Activated naive CD8-positive, alpha-beta T cell (primary cell): ENCODE measurements at regions not wholly inside any gene's neighbourhood (a gene's known extent, or its start where the extent isn't known, plus 50 kb on each side); places are given as distances from the start of the nearest gene placed in this dataset.

Experiments
- H3K27ac Mint-ChIP-seq: one replicate; pipeline ENCODE4 v1.8.0; 2021; ENCODE audit warnings: mixed read lengths
- H3K27me3 Mint-ChIP-seq: one replicate; pipeline ENCODE4 v1.8.0; 2021; ENCODE audit warnings: mixed read lengths
- H3K36me3 Mint-ChIP-seq: one replicate; pipeline ENCODE4 v1.8.0; 2021; ENCODE audit warnings: mixed read lengths
- H3K4me1 Mint-ChIP-seq: one replicate; pipeline ENCODE4 v1.8.0; 2021; ENCODE audit warnings: low read depth, mixed read lengths
- H3K4me3 Mint-ChIP-seq: one replicate; pipeline ENCODE4 v1.8.0; 2021; ENCODE audit warnings: mild to moderate bottlenecking, mixed read lengths
- H3K9me3 Mint-ChIP-seq: one replicate; pipeline ENCODE4 v1.8.0; 2021; ENCODE audit warnings: low read depth, mixed read lengths

DNA sequence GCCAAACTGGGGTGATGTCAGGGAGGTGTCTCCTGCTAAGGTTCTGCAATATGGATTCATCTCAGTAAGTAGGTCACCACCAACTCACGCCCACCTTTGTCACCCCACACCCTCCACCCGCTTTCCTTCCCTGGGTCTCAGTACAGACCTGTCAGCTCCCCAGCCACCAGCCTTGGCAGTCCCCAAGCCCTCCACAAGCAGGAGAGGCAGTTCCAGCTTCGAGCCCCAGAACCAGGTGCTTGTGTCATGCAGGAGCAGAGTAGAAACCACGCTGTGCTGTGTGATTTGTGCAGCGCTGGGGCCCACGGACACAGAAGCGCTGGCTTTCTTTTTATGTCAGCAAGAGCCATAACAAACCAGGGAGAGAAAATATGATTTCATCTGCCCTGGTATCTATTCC, 89.0 kb upstream of the CDH4 start:
- no peak overlapping the region for H3K4me3 Mint-ChIP-seq
- H3K27ac Mint-ChIP-seq, result no peak overlapping the region

DNA sequence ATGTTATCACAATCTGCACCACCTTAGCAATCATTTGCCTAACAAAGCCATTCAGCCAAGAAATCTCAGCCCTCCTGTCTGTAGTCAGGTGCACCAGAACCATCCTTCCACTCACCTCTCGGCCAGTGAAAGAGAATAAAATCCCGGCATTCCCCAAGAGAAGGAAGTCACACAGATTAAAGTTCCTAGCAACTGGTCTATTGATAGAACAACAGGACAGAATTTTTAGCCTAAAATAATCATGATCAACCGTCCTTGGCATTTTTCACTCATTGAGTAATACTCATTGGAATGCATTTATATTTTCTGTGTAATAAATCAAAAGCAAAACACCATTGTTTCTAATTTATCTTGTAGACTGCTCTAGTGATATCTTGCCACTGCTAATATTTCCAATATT, 85.7 kb upstream of the CDH4 start:
- no peaks in the 10 kb centered on the region for H3K9me3 Mint-ChIP-seq
- peaks cover 15% of the 10 kb centered on the region for H3K4me1 Mint-ChIP-seq
- no peaks in the 10 kb centered on the region for H3K36me3 Mint-ChIP-seq
- peaks cover 7% of the 10 kb centered on the region for H3K27me3 Mint-ChIP-seq
- no peak overlapping the region for H3K27ac Mint-ChIP-seq
- H3K4me3 Mint-ChIP-seq, result no peak overlapping the region

More for the DNA sequence above, 89.0 kb upstream of the CDH4 start:
- H3K36me3 Mint-ChIP-seq, result no peaks in the 10 kb centered on the region
- peaks cover 5% of the 10 kb centered on the region for H3K27me3 Mint-ChIP-seq
- H3K4me1 Mint-ChIP-seq, result peaks cover 26% of the 10 kb centered on the region
- H3K9me3 Mint-ChIP-seq, result no peaks in the 10 kb centered on the region

DNA sequence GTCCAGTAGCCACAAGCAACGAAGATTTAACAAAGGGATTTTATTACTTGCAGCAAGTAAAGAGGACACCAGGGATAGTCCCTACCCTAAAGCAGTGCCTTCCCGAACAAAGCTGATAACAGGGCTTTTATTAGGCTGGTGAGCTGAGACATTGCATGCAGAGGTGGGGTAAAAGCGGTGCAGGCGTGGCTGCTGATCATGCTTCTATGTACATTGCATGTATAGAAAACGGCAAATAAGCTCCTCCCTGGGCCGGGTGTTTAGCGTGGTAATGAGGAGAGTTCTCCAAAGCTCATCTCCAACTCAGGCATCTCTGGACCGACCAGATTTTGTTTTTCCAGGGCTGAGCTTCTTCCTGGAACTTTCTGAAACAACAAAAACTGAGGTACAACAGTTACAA, 83.5 kb upstream of the CDH4 start:
- no peak overlapping the region for H3K27ac Mint-ChIP-seq

DNA sequence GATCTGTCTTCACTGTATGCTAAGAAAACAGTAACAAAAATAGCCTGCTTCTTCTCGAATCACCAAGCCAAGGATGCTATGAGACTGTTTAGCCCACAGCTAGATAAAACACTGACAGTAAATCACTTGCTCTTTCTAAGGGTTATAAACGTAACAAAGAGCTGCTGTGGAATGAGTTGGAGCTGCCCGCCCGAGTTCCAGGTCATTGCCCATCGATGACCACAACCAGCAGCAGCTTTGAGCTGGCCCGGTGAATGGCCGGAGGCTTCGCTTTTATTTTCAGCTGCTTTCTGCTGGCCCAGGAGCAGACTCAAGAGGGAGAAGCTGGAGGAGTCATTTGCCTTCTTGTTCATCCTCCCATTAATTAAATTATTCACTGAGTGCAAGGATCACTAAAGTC, 82.2 kb upstream of the CDH4 start:
- no peaks in the 10 kb centered on the region for H3K4me1 Mint-ChIP-seq
- H3K36me3 Mint-ChIP-seq, result no peaks in the 10 kb centered on the region
- H3K9me3 Mint-ChIP-seq, result no peaks in the 10 kb centered on the region
- no peak overlapping the region for H3K4me3 Mint-ChIP-seq
- peaks cover 9% of the 10 kb centered on the region for H3K27me3 Mint-ChIP-seq
- H3K27ac Mint-ChIP-seq, result no peak overlapping the region

More for the DNA sequence above, 83.5 kb upstream of the CDH4 start:
- H3K4me3 Mint-ChIP-seq, result no peak overlapping the region
- H3K4me1 Mint-ChIP-seq, result peaks cover 2% of the 10 kb centered on the region
- no peaks in the 10 kb centered on the region for H3K9me3 Mint-ChIP-seq
- H3K27me3 Mint-ChIP-seq, result peaks cover 9% of the 10 kb centered on the region
- H3K36me3 Mint-ChIP-seq, result no peaks in the 10 kb centered on the region

DNA sequence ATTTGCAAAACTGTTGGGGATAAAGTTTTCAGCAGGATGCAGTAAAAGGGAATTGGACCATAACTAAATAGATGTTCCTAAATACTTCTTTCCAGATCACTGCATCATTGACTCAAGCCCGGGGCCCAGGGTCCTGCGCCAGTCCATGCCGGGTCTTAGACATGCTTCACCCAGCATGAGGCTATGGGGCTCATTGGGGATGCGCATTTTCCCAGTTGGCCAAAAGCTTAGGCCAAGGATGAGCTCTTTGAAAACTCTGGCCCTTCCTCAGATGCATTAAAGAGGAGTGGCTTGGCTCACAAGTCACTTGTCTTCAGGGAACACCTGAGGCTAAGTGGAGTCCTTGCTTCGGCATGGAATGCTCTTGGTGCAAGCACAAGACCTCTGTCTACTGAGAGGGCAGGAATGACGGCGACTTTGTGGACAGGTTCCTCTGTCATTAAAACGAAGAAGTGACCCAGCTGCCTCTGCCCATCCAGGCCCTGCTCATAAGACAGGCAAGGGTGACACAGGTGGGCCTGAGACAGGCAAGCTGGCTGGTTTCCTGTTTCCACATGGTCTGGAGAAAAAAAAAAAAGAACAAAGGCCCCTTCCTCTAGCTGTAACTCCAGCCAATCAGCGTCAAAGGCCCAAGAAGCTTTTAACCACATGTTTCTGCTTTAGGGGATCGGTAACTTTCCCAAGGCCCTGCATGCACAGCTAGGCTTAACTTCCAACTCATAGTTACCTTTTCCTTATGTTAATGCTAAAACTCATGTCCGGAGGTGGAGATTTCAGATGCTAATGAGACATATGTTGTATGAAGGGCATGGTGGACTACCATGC, 81.4 kb upstream of the CDH4 start:
- Mint-ChIP-seq H3K27ac (no peak overlapping the region), H3K27me3 (peaks cover 9% of the 10 kb centered on the region), H3K9me3 (no peaks in the 10 kb centered on the region), H3K36me3 (no peaks in the 10 kb centered on the region), H3K4me1 (no peaks in the 10 kb centered on the region), H3K4me3 (no peak overlapping the region)

DNA sequence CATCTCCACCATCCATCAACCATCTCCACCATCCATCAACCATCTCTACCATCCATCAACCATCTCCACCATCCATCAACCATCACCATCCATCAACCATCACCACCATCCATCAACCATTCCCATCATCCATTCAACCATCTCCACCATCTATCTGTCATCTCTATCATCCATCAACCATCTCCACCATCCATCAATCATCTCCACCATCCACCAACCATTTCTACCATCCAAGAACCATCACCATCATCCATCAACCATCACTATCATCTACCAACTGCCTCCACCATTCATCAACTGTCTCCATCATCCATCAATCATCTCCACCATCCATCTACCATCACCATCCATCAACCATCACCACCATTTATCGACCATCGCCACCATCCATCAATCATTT, 78.8 kb upstream of the CDH4 start:
- Mint-ChIP-seq H3K27me3 (peaks cover 4% of the 10 kb centered on the region), H3K4me3 (no peak overlapping the region), H3K27ac (no peak overlapping the region), H3K36me3 (no peaks in the 10 kb centered on the region), H3K9me3 (no peaks in the 10 kb centered on the region), H3K4me1 (no peaks in the 10 kb centered on the region)

DNA sequence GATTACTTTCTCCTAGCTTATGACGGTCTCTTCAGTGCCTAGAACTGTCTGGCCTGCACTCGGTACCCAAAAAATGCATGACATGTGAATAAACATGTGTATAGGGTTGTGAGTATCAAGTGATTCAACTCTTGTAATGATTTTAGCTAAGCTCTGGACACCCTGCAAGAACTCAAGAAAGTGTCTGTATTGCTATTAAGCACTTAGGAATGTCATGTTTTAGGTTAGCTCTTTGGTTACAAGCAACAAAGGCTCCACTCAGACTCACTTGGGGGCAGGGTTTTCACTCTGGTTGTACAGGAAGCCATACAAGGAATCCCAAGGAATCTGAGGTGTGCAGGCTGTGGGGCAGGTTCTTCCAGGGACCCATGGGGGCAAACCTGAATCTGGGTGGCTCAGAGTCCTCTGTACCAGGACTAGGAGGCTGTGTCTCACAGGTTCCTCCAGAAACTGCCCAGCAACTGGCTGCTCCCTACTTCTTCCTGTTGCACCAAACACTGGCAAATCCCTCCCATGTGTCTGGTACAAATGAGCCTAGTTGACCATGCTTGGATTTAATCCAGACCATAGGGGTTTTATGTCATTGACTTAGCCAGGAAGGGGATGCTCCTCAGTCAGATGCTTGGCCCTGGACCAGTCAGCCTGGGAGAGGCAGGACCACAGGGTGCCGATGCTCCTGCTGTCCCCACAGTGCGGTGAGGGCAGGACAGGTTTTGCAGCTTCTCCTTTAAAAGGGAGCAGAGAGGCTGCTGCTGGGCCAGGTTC, 77.9 kb upstream of the CDH4 start:
- Mint-ChIP-seq H3K27me3 (peaks cover 4% of the 10 kb centered on the region), H3K4me3 (no peak overlapping the region), H3K36me3 (no peaks in the 10 kb centered on the region), H3K27ac (no peak overlapping the region), H3K4me1 (no peaks in the 10 kb centered on the region), H3K9me3 (no peaks in the 10 kb centered on the region)

DNA sequence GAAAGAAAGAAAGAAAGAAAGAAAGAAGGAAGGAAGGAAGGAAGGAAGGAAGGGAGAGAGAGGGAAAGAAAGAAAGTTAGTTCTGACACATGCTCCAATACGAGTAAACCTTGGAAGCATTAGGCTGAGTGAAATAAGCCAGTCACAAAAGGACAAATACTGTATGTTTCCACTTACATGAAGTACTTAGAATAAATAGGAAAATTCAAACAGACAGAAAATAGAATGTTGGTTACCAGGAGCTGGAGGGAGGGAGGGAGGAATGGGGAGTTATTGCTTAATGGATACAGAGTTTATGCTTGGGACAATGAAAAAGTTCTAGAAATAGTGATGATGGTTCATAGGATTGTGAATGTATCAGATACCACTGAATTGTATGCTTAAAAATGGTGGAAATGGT, 75.2 kb upstream of the CDH4 start:
- Mint-ChIP-seq H3K4me3 (no peak overlapping the region), H3K27me3 (no peaks in the 10 kb centered on the region), H3K27ac (no peak overlapping the region), H3K9me3 (no peaks in the 10 kb centered on the region), H3K4me1 (no peaks in the 10 kb centered on the region), H3K36me3 (no peaks in the 10 kb centered on the region)

DNA sequence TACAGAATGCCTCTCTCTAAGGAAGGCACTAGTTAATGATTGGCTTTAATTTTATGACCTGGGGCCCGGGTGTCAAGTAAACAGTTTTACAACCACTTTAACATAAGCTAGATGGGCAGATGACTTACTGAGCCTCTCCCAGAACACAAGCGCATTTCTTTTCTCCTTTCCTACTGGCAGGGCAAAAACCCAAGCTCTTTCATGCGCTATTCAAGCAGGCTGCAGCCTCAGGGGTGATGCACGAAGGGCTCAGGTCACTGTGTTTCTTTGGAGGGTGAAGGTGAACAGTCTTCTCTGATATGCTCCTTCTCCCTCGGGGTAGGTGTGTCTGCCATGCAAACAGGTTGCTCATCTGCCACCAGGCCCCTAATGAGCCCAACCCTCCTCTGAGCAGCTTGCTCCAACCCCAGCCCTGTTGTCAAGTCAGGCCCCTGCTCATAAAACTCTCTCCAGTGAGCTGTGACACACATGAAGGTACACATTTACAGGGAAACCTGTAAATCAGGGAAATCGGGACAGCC, 73.5 kb upstream of the CDH4 start:
- Mint-ChIP-seq H3K27ac (no peak overlapping the region), H3K27me3 (no peaks in the 10 kb centered on the region), H3K4me3 (no peak overlapping the region), H3K9me3 (no peaks in the 10 kb centered on the region), H3K4me1 (no peaks in the 10 kb centered on the region), H3K36me3 (no peaks in the 10 kb centered on the region)

DNA sequence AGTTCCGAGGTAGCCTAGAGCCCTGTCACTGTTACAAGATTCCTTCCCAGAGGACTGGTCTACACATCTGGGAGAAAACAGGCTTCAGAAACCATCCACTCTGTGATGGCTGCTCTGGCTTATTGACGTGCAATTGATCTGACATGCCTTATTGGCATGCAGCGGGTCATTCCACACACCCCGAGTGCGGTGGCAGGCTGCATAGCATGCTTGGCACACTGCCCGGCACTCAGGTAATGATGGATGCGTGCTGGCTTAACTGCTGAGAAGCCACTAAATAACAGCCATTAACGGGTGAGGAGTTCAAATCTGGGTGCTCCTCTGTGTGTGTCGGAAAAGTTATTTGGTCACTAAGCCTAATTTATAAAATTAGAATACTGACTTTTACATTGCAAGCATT, 67.9 kb upstream of the CDH4 start:
- H3K27ac Mint-ChIP-seq, result no peak overlapping the region
- H3K9me3 Mint-ChIP-seq, result no peaks in the 10 kb centered on the region
- no peaks in the 10 kb centered on the region for H3K4me1 Mint-ChIP-seq
- no peaks in the 10 kb centered on the region for H3K27me3 Mint-ChIP-seq
- no peak overlapping the region for H3K4me3 Mint-ChIP-seq
- H3K36me3 Mint-ChIP-seq, result no peaks in the 10 kb centered on the region

DNA sequence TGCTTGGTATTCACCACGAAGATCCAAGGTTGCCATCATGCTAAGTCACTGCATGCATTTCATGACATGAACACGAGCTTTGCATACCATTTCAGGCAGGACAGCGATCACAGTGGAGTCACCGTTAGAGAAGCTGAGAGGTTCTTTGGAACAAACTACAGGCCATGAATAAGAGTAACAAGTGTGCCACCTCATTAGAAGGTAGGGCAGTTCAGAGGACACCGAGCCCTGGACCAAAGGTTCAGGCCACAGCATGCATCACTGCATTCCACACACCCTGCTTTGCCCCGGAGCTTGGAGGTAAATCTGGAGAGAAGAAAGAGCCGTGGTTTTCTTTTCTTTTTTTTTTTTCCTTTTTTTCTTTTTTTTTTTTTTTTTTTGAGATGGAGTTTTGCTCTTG, 66.9 kb upstream of the CDH4 start:
- no peaks in the 10 kb centered on the region for H3K9me3 Mint-ChIP-seq
- no peak overlapping the region for H3K4me3 Mint-ChIP-seq
- no peaks in the 10 kb centered on the region for H3K27me3 Mint-ChIP-seq

DNA sequence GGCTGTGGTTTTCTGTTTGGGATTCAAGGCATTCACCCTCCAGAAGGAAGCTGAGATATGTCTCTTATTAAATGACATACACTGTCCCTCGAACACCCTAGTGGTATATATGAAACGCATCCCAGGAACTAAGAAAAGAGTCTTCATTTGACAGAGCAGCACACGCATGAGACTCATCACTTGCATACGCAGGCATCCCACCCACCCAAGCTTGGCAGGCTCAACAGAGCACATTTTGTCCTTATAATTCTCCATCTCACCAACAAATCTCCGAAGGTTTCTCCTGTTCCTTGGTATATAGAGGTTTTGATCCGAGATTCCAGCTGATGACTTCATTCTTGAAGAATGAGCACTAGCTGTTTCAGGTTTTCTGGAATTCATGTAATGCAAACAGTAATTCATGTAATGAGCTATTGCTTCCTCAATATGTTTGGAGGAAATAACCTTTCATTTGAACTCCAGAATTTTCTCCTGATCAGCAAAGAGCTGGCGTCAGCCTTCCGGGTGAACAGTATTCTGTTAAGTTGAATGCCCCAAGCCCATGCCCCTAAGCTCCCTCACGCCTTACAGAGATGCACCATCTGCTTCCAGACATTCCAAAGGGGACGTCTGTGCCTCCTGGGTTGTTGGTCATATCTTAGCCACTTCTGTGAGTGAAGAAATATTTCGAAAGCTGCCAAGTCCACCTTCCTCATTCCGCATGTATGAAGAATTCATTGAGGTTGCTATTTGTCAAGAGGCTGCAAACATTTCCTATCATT, 66.0 kb upstream of the CDH4 start:
- no peak overlapping the region for H3K27ac Mint-ChIP-seq
- H3K4me3 Mint-ChIP-seq, result no peak overlapping the region
- H3K4me1 Mint-ChIP-seq, result no peaks in the 10 kb centered on the region
- no peaks in the 10 kb centered on the region for H3K27me3 Mint-ChIP-seq
- no peaks in the 10 kb centered on the region for H3K36me3 Mint-ChIP-seq
- no peaks in the 10 kb centered on the region for H3K9me3 Mint-ChIP-seq

More for the DNA sequence above, 66.9 kb upstream of the CDH4 start:
- H3K27ac Mint-ChIP-seq, result no peak overlapping the region
- no peaks in the 10 kb centered on the region for H3K36me3 Mint-ChIP-seq
- H3K4me1 Mint-ChIP-seq, result no peaks in the 10 kb centered on the region

DNA sequence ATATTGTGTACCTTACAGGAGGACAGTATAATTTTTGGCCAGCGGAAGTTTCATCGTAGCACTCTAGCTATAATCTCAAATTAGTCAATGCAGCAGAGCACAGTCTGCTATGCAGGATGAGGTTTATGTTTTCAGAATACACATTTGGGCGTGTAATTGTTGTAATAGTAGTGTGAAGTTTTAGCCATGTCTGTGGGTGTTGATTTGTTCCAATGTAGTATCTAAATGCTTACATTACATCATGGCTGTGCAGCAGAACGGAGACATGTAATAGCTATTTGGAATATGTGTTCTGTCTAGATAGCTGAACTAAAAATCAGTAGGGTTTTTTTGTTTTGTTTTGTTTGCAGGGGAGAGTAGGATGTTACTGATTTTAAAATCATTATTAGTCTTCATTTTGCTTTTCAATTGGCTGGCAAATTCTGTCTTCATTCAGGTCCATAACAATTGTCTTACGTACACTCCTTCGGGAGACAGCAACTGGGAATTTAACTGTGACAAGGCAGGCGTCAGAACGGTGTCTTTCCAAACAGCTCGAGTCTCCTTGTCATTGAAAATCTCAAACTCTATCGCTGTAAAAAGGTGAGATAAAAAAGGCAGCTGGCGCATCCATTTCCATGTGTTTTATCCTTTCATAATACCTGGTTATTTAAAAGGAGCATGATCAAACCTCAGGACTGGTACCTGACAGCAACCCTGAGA, 65.1 kb upstream of the CDH4 start:
- no peak overlapping the region for H3K27ac Mint-ChIP-seq
- no peaks in the 10 kb centered on the region for H3K9me3 Mint-ChIP-seq
- H3K4me3 Mint-ChIP-seq, result no peak overlapping the region
- H3K4me1 Mint-ChIP-seq, result no peaks in the 10 kb centered on the region
- no peaks in the 10 kb centered on the region for H3K36me3 Mint-ChIP-seq
- H3K27me3 Mint-ChIP-seq, result no peaks in the 10 kb centered on the region

DNA sequence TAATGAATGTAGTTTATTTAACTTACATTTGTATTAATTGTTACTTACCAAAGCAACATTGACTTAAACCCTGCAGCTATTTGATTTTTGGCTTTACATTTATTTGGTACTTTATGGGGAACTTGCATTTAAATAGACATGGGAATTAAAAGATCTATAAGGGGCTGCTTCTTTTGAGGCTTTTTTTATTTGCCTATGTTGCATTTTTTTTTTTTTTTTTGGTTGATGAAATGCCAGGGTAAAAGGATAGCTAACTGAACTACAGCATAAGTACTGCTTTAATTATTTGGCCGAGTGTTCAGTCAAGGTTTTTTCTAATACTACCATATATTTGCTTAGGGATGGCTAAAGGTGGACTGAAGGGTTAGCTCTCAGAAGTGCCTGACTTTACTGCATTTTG, 62.5 kb upstream of the CDH4 start:
- Mint-ChIP-seq H3K4me3 (no peak overlapping the region), H3K36me3 (no peaks in the 10 kb centered on the region), H3K4me1 (no peaks in the 10 kb centered on the region), H3K27ac (no peak overlapping the region), H3K27me3 (peaks cover 3% of the 10 kb centered on the region), H3K9me3 (no peaks in the 10 kb centered on the region)
